H9 (cell line): ENCODE measurements at regions not wholly inside any gene's neighbourhood (a gene's known extent, or its start where the extent isn't known, plus 50 kb on each side); places are given as distances from the start of the nearest gene placed in this dataset.

Experiments
- DNase-seq: peaks from one replicate; pipeline ENCODE4 v3.0.0-alpha.2; 2017
- H2AFZ ChIP-seq: one replicate; pipeline ENCODE4 v1.6.1; 2013; ENCODE audit warnings: mild to moderate bottlenecking, low read length, control low read depth, moderate library complexity
- H2AK5ac ChIP-seq: 2 replicates; pipeline ENCODE4 v1.6.1; 2013; ENCODE audit warnings: low read length, control low read depth, mixed read lengths; ENCODE audit not compliant: insufficient read length
- H2BK120ac ChIP-seq: one replicate; pipeline ENCODE4 v1.6.1; 2013; ENCODE audit warnings: low read depth, mild to moderate bottlenecking, low read length, control low read depth, inconsistent platforms; ENCODE audit not compliant: poor library complexity, severe bottlenecking
- H2BK12ac ChIP-seq: 2 replicates; pipeline ENCODE4 v1.6.1; 2013; ENCODE audit warnings: low read length, control low read depth, mixed read lengths, low read depth; ENCODE audit not compliant: insufficient read length
- H2BK15ac ChIP-seq: 2 replicates; pipeline ENCODE4 v1.6.1; 2013; ENCODE audit warnings: low read depth, low read length, control low read depth
- H2BK20ac ChIP-seq: one replicate; pipeline ENCODE4 v1.6.1; 2013; ENCODE audit warnings: low read depth, mild to moderate bottlenecking, low read length, control low read depth, inconsistent platforms; ENCODE audit not compliant: poor library complexity, severe bottlenecking
- H2BK5ac ChIP-seq: 2 replicates; pipeline ENCODE4 v1.6.1; 2013; ENCODE audit warnings: low read length, control low read depth, mixed read lengths; ENCODE audit not compliant: insufficient read length
- H3K14ac ChIP-seq: 2 replicates; pipeline ENCODE4 v1.6.1; 2013; ENCODE audit warnings: low read length, control low read depth; ENCODE audit not compliant: insufficient read depth
- H3K18ac ChIP-seq: 2 replicates; pipeline ENCODE4 v1.6.1; 2013; ENCODE audit warnings: low read depth, mild to moderate bottlenecking, mixed read lengths, low read length, control low read depth; ENCODE audit not compliant: insufficient read length
- H3K23ac ChIP-seq: 2 replicates; pipeline ENCODE4 v1.6.1; 2013; ENCODE audit warnings: low read length, control low read depth, mixed read lengths, low read depth; ENCODE audit not compliant: insufficient read length
- H3K23me2 ChIP-seq: 2 replicates; pipeline ENCODE4 v1.6.1; 2013; ENCODE audit warnings: low read depth, mild to moderate bottlenecking, mixed read lengths, low read length, control low read depth; ENCODE audit not compliant: insufficient read length, poor library complexity, severe bottlenecking
- H3K27ac ChIP-seq: 2 replicates; pipeline ENCODE4 v1.5.1; 2013; ENCODE audit warnings: low read length, control low read depth, mixed read lengths, low read depth; ENCODE audit not compliant: insufficient read length
- H3K27me3 ChIP-seq: 2 replicates; pipeline ENCODE4 v1.6.1; 2013; ENCODE audit warnings: low read length, control low read depth, inconsistent platforms; ENCODE audit not compliant: insufficient read depth
- H3K4ac ChIP-seq: 2 replicates; pipeline ENCODE4 v1.6.1; 2013; ENCODE audit warnings: low read depth, mild to moderate bottlenecking, control low read depth, inconsistent platforms, low read length, moderate library complexity
- H3K4me1 ChIP-seq: 2 replicates; pipeline ENCODE4 v1.6.1; 2013; ENCODE audit warnings: low read length, control low read depth, inconsistent platforms; ENCODE audit not compliant: insufficient read depth
- H3K4me2 ChIP-seq: 2 replicates; pipeline ENCODE4 v1.6.1; 2013; ENCODE audit warnings: low read length, control low read depth, mixed read lengths; ENCODE audit not compliant: insufficient read length, insufficient read depth
- H3K56ac ChIP-seq: 2 replicates; pipeline ENCODE4 v1.6.1; 2013; ENCODE audit warnings: low read depth, mild to moderate bottlenecking, mixed read lengths, low read length, control low read depth; ENCODE audit not compliant: insufficient read length
- H3K79me1 ChIP-seq: 2 replicates; pipeline ENCODE4 v1.6.1; 2013; ENCODE audit warnings: low read depth, mild to moderate bottlenecking, moderate library complexity, low read length, control low read depth, inconsistent platforms; ENCODE audit not compliant: insufficient read depth, poor library complexity, severe bottlenecking
- H3K79me2 ChIP-seq: 2 replicates; pipeline ENCODE4 v1.6.1; 2013; ENCODE audit warnings: low read length, control low read depth, inconsistent platforms; ENCODE audit not compliant: insufficient read depth
- H3K9ac ChIP-seq: 2 replicates; pipeline ENCODE4 v1.6.1; 2013; ENCODE audit warnings: low read length, control low read depth, mixed read lengths; ENCODE audit not compliant: insufficient read length; ENCODE audit errors: extremely low read depth
- H3K9me3 ChIP-seq: one replicate; pipeline ENCODE4 v1.6.1; 2013; ENCODE audit warnings: low read depth, low read length, inconsistent platforms; ENCODE audit not compliant: control insufficient read depth
- H3T11ph ChIP-seq: one replicate; pipeline ENCODE4 v1.6.1; 2013; ENCODE audit warnings: mild to moderate bottlenecking, low read length, control low read depth, inconsistent platforms
- H4K20me1 ChIP-seq: one replicate; pipeline ENCODE4 v1.6.1; 2013; ENCODE audit not compliant: control insufficient read depth, insufficient read length, insufficient read depth
- H4K5ac ChIP-seq: 2 replicates; pipeline ENCODE4 v1.6.1; 2013; ENCODE audit warnings: low read depth, mild to moderate bottlenecking, mixed read lengths, low read length, control low read depth; ENCODE audit not compliant: insufficient read length
- H4K8ac ChIP-seq: replicated peaks from 2 replicates; pipeline ENCODE4 v1.6.1; 2013; ENCODE audit warnings: low read length, control low read depth, mixed read lengths, low read depth; ENCODE audit not compliant: insufficient read length
- H4K91ac ChIP-seq: 2 replicates; pipeline ENCODE4 v1.6.1; 2013; ENCODE audit warnings: low read depth, mild to moderate bottlenecking, moderate library complexity, mixed read lengths, low read length, control low read depth; ENCODE audit not compliant: insufficient read length
- H3K27ac Mint-ChIP-seq, 3 experiments: 2 replicates in 2 of 3; 3 replicates in 1 of 3; pipeline ENCODE4 v1.8.0; 2020 to 2021; ENCODE audit warnings: mixed read lengths in 3 of 3, mild to moderate bottlenecking in 1 of 3, moderate library complexity in 1 of 3
- H3K27me3 Mint-ChIP-seq: 2 replicates; pipeline ENCODE4 v1.8.0; 2021; ENCODE audit warnings: low read depth, mild to moderate bottlenecking, moderate library complexity, mixed read lengths
- H3K36me3 Mint-ChIP-seq, 3 experiments: 2 replicates in 2 of 3; 3 replicates in 1 of 3; pipeline ENCODE4 v1.8.0; 2020 to 2021; ENCODE audit warnings: low read depth in 3 of 3, mixed read lengths in 3 of 3; ENCODE audit not compliant: insufficient read depth in 1 of 3
- H3K4me1 Mint-ChIP-seq, 2 experiments: 2 replicates each; pipeline ENCODE4 v1.8.0; 2020; ENCODE audit warnings: mixed read lengths in 2 of 2
- H3K4me3 Mint-ChIP-seq, 2 experiments: 2 replicates in 1 of 2; 3 replicates in 1 of 2; pipeline ENCODE4 v1.8.0; 2020 to 2021; ENCODE audit warnings: mild to moderate bottlenecking in 2 of 2, mixed read lengths in 2 of 2, moderate library complexity in 1 of 2
- H3K9me3 Mint-ChIP-seq, 2 experiments: 2 replicates in 1 of 2; 3 replicates in 1 of 2; pipeline ENCODE4 v1.8.0; 2020; ENCODE audit warnings: mild to moderate bottlenecking in 2 of 2, mixed read lengths in 2 of 2, moderate library complexity in 1 of 2
- WGBS: extraction: QIAGEN DNeasy Blood & Tissue Kit; methylation state at CpG from one replicate; pipeline ENCODE4 v1.1.7; 2013; ENCODE audit warnings: missing lambda C conversion rate, low lambda C conversion rate, mixed read lengths; ENCODE audit not compliant: insufficient read length; ENCODE audit errors: extremely low coverage; 5-methylcytosine and 5-hydroxymethylcytosine counted together
- TF ChIP-seq, protein P1 (sequence below): fragments of 200-600 bp; sonication (generic); conservative IDR thresholded peaks from 3 replicates; pipeline ENCODE4 v1.8.0; 2021; ENCODE audit warnings: antibody characterized with exemption, mild to moderate bottlenecking

DNA sequence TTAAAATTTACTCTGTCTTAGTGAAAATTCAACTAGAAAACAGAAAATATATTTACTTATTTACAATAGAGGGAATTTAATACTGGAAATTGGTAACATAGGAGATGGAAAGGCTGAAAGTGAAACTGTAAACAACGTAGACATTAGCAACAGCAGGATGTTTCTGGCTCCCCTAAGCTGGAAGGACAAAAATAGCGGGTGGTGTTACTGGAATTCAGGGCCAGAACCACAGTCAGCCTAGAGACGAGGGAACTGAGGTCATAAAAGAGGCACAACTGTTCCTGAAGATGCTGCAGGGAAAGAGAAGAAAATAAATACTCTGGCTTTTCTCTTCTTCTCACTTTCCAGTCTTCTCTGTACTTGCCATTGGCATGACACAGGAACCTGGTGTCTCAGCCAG, 80.4 kb upstream of the NIPBL start:
- Histone ChIP-seq H4K91ac (no peak overlapping the region), H3T11ph (no peak overlapping the region), H3K23ac (no peak overlapping the region), H3K27me3 (no peaks in the 10 kb centered on the region), H2BK12ac (no peak overlapping the region), H2BK20ac (no peak overlapping the region), H4K20me1 (no peaks in the 10 kb centered on the region), H2AK5ac (no peak overlapping the region), H2BK15ac (no peak overlapping the region), H3K9me3 (no peaks in the 10 kb centered on the region), H3K27ac (no peak overlapping the region), H3K23me2 (no peaks in the 10 kb centered on the region), H2BK5ac (no peak overlapping the region), H4K5ac (no peak overlapping the region), H3K4me1 (peaks cover 3% of the 10 kb centered on the region; the same call in 1 of the 2 replicates), H3K79me1 (no peaks in the 10 kb centered on the region), H4K8ac (no peak overlapping the region), H3K4me2 (no peak overlapping the region), H3K56ac (no peak overlapping the region), H3K4ac (no peak overlapping the region), H3K79me2 (no peaks in the 10 kb centered on the region), H2AFZ (no peak overlapping the region), H3K14ac (no peak overlapping the region), H2BK120ac (no peak overlapping the region), H3K18ac (no peak overlapping the region), H3K9ac (no peak overlapping the region)
- WGBS = no CpG with 5 or more reads among the region's 3 CpGs
- Mint-ChIP-seq H3K4me3 (no peak overlapping the region), H3K4me1 (peaks cover 7 to 14% of the 10 kb centered on the region in 2 experiments; a peak in 3 of 4 replicates), H3K9me3 (no peaks in the 10 kb centered on the region), H3K36me3 (no peaks in the 10 kb centered on the region), H3K27ac (no peak overlapping the region), H3K27me3 (peaks cover 1% of the 10 kb centered on the region)
- no peak for DNase-seq
- TF ChIP-seq, protein P1, sequence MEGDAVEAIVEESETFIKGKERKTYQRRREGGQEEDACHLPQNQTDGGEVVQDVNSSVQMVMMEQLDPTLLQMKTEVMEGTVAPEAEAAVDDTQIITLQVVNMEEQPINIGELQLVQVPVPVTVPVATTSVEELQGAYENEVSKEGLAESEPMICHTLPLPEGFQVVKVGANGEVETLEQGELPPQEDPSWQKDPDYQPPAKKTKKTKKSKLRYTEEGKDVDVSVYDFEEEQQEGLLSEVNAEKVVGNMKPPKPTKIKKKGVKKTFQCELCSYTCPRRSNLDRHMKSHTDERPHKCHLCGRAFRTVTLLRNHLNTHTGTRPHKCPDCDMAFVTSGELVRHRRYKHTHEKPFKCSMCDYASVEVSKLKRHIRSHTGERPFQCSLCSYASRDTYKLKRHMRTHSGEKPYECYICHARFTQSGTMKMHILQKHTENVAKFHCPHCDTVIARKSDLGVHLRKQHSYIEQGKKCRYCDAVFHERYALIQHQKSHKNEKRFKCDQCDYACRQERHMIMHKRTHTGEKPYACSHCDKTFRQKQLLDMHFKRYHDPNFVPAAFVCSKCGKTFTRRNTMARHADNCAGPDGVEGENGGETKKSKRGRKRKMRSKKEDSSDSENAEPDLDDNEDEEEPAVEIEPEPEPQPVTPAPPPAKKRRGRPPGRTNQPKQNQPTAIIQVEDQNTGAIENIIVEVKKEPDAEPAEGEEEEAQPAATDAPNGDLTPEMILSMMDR = no peak
